ENCODE measurements at regions not wholly inside any gene's neighbourhood (a gene's known extent, or its start where the extent isn't known, plus 50 kb on each side); places are given as distances from the start of the nearest gene placed in this dataset.

- Histone ChIP-seq H3K9me3 (ENCODE audit: control insufficient read depth, low read length) (no peaks in the 10 kb centered on the region), H3K27ac (ENCODE audit: low read length, poor library complexity, severe bottlenecking) (no peak overlapping the region), H3K23ac (ENCODE audit: low read length in 2 of 2) (no peak overlapping the region), H4K8ac (ENCODE audit: low read length) (no peak overlapping the region), H3K4me3 (ENCODE audit: insufficient read depth in 1 of 2, low read depth in 1 of 2, low read length in 2 of 2) (no peak overlapping the region), H3K4me1 (ENCODE audit: control insufficient read depth, insufficient read depth, low read depth, low read length) (no peaks in the 10 kb centered on the region), H2BK12ac (ENCODE audit: low read length in 2 of 2) (no peak overlapping the region), H2BK5ac (ENCODE audit: low read depth, low read length, poor library complexity, severe bottlenecking) (no peak overlapping the region), H3K79me1 (replicated peaks; ENCODE audit: low read length, poor library complexity, severe bottlenecking) (no peaks in the 10 kb centered on the region), H2BK15ac (ENCODE audit: low read depth, poor library complexity, severe bottlenecking) (no peak overlapping the region), H3K4me2 (ENCODE audit: low read length, poor library complexity, severe bottlenecking) (no peak overlapping the region), H3K36me3 (ENCODE audit: control insufficient read depth in 1 of 2, insufficient read depth in 2 of 2, low read depth in 1 of 2, low read length in 2 of 2) (no peaks in the 10 kb centered on the region), H2AK5ac (ENCODE audit: low read length, severe bottlenecking) (no peak overlapping the region), H4K91ac (ENCODE audit: low read length) (no peak overlapping the region), H3K9ac (ENCODE audit: low read length) (no peak overlapping the region), H3K14ac (ENCODE audit: low read length in 2 of 2) (no peak overlapping the region), H3K27me3 (ENCODE audit: control insufficient read depth in 1 of 2, insufficient read depth in 1 of 2, low read length in 2 of 2) (no peaks in the 10 kb centered on the region), H3K18ac (ENCODE audit: low read depth in 1 of 2, low read length in 2 of 2) (no peak overlapping the region), H2BK120ac (ENCODE audit: low read depth, low read length) (no peak overlapping the region), H3K4ac (ENCODE audit: low read depth in 1 of 2, low read length in 2 of 2) (no peak overlapping the region), H2AFZ (ENCODE audit: low read depth, low read length) (no peak overlapping the region)
- DNase-seq: no peak
- 74% methylated on average over 2 of the region's 2 CpGs for WGBS
These were observed 308.2 kb upstream of the SGK1 start for GRCh38 chr6:134626086-134626485.

DNA sequence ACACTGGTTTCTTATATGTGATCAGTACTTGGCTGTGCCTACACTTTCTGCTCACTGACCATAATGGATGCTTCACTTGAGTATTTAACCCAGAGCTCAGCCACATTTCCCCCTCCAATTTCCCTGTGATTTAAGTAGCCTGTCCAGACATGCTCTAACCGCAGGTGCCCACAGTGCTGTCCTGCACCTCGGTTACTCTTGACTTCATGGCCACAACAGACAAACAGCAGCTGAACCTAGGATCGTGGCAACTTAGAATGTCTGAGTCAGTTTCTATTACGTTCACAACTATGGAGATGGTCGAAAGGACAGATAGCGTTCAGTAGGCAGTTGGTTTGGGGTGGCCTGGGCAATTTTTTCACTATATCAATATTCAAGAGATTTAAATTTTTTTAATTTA is 306.9 kb upstream of the SGK1 start:
- H2BK12ac ChIP-seq (ENCODE audit: low read length in 2 of 2): no peak overlapping the region
- no peaks in the 10 kb centered on the region for H3K79me1 ChIP-seq (replicated peaks; ENCODE audit: low read length, poor library complexity, severe bottlenecking)
- no peaks in the 10 kb centered on the region for H3K4me1 ChIP-seq (ENCODE audit: control insufficient read depth, insufficient read depth, low read depth, low read length)
- H3K9ac ChIP-seq (ENCODE audit: low read length): no peak overlapping the region
- H3K4ac ChIP-seq (ENCODE audit: low read depth in 1 of 2, low read length in 2 of 2): no peak overlapping the region
- no peak overlapping the region for H3K27ac ChIP-seq (ENCODE audit: low read length, poor library complexity, severe bottlenecking)
- H2BK120ac ChIP-seq (ENCODE audit: low read depth, low read length): no peak overlapping the region
- no peaks in the 10 kb centered on the region for H3K9me3 ChIP-seq (ENCODE audit: control insufficient read depth, low read length)
- H3K14ac ChIP-seq (ENCODE audit: low read length in 2 of 2): no peak overlapping the region
- H3K23ac ChIP-seq (ENCODE audit: low read length in 2 of 2): no peak overlapping the region
- no peak overlapping the region for H3K4me3 ChIP-seq (ENCODE audit: insufficient read depth in 1 of 2, low read depth in 1 of 2, low read length in 2 of 2)
- no peaks in the 10 kb centered on the region for H3K36me3 ChIP-seq (ENCODE audit: control insufficient read depth in 1 of 2, insufficient read depth in 2 of 2, low read depth in 1 of 2, low read length in 2 of 2)
- no peak overlapping the region for H3K18ac ChIP-seq (ENCODE audit: low read depth in 1 of 2, low read length in 2 of 2)
- H3K27me3 ChIP-seq (ENCODE audit: control insufficient read depth in 1 of 2, insufficient read depth in 1 of 2, low read length in 2 of 2): no peaks in the 10 kb centered on the region
- DNase-seq: no peak
- H2AFZ ChIP-seq (ENCODE audit: low read depth, low read length): no peak overlapping the region
- no peak overlapping the region for H2AK5ac ChIP-seq (ENCODE audit: low read length, severe bottlenecking)
- H2BK5ac ChIP-seq (ENCODE audit: low read depth, low read length, poor library complexity, severe bottlenecking): no peak overlapping the region
- no peak overlapping the region for H3K4me2 ChIP-seq (ENCODE audit: low read length, poor library complexity, severe bottlenecking)
- H4K8ac ChIP-seq (ENCODE audit: low read length): no peak overlapping the region
- WGBS: 96% methylated on average over 3 of the region's 6 CpGs
- H2BK15ac ChIP-seq (ENCODE audit: low read depth, poor library complexity, severe bottlenecking): no peak overlapping the region
- no peak overlapping the region for H4K91ac ChIP-seq (ENCODE audit: low read length)

GRCh38 chr6:134623401-134623800 is 305.5 kb upstream of the SGK1 start:
- Histone ChIP-seq H3K27me3 (ENCODE audit: control insufficient read depth in 1 of 2, insufficient read depth in 1 of 2, low read length in 2 of 2) (no peaks in the 10 kb centered on the region), H4K91ac (ENCODE audit: low read length) (no peak overlapping the region), H2BK120ac (ENCODE audit: low read depth, low read length) (no peak overlapping the region), H2AFZ (ENCODE audit: low read depth, low read length) (no peak overlapping the region), H3K27ac (ENCODE audit: low read length, poor library complexity, severe bottlenecking) (no peak overlapping the region), H3K4ac (ENCODE audit: low read depth in 1 of 2, low read length in 2 of 2) (no peak overlapping the region), H3K4me2 (ENCODE audit: low read length, poor library complexity, severe bottlenecking) (no peak overlapping the region), H3K23ac (ENCODE audit: low read length in 2 of 2) (no peak overlapping the region), H3K18ac (ENCODE audit: low read depth in 1 of 2, low read length in 2 of 2) (no peak overlapping the region), H2BK15ac (ENCODE audit: low read depth, poor library complexity, severe bottlenecking) (no peak overlapping the region), H3K9me3 (ENCODE audit: control insufficient read depth, low read length) (no peaks in the 10 kb centered on the region), H3K79me1 (replicated peaks; ENCODE audit: low read length, poor library complexity, severe bottlenecking) (no peaks in the 10 kb centered on the region), H2BK5ac (ENCODE audit: low read depth, low read length, poor library complexity, severe bottlenecking) (no peak overlapping the region), H3K4me3 (ENCODE audit: insufficient read depth in 1 of 2, low read depth in 1 of 2, low read length in 2 of 2) (no peak overlapping the region), H3K4me1 (ENCODE audit: control insufficient read depth, insufficient read depth, low read depth, low read length) (no peaks in the 10 kb centered on the region), H2AK5ac (ENCODE audit: low read length, severe bottlenecking) (no peak overlapping the region), H3K14ac (ENCODE audit: low read length in 2 of 2) (no peak overlapping the region), H3K9ac (ENCODE audit: low read length) (no peak overlapping the region), H4K8ac (ENCODE audit: low read length) (no peak overlapping the region), H2BK12ac (ENCODE audit: low read length in 2 of 2) (no peak overlapping the region), H3K36me3 (ENCODE audit: control insufficient read depth in 1 of 2, insufficient read depth in 2 of 2, low read depth in 1 of 2, low read length in 2 of 2) (no peaks in the 10 kb centered on the region)
- DNase-seq: no peak
- 96% methylated on average over 5 of the region's 5 CpGs for WGBS

DNA sequence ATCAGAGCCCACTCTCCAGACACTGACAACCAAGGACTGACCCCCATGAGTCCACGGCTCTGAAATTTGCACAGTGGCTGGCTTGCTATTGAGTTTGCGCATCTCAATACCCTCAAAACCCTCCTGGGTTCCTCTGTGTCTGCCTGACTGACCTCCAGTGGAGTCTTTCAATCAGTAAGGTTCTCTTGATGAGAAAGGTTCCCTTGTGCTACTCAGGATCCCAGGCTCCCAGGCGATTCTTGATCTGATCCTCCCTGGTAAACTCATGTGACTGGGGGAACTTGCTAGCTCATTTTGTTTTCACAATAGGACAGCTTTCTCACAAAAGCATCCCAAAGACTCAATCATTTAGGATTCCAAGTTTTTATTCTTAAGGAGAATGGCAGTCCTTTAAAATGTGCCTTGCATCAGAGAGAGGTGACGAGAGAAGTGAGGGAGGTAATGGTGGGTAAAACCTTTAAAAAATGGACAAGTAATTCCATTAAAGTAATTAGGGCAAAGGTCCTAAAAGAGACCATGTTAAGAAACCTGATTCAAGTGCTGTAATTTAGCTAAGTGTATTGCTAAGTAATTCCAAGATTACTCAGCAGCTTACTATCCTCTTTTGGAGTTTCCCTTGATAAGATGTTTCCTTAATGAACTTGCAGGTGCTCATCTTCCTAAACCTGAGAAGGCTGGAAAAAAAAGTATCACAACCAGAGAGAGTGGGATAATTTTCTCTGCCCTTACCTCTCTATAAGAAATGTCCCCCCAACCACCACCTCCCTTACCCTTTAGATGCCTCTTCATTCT is 304.7 kb upstream of the SGK1 start:
- H2BK15ac ChIP-seq (ENCODE audit: low read depth, poor library complexity, severe bottlenecking): no peak overlapping the region
- WGBS: 96% methylated on average over 4 of the region's 4 CpGs
- no peak overlapping the region for H3K18ac ChIP-seq (ENCODE audit: low read depth in 1 of 2, low read length in 2 of 2)
- no peaks in the 10 kb centered on the region for H3K9me3 ChIP-seq (ENCODE audit: control insufficient read depth, low read length)
- no peak overlapping the region for H2AFZ ChIP-seq (ENCODE audit: low read depth, low read length)
- no peak overlapping the region for H2BK120ac ChIP-seq (ENCODE audit: low read depth, low read length)
- no peaks in the 10 kb centered on the region for H3K79me1 ChIP-seq (replicated peaks; ENCODE audit: low read length, poor library complexity, severe bottlenecking)
- H3K4me1 ChIP-seq (ENCODE audit: control insufficient read depth, insufficient read depth, low read depth, low read length): no peaks in the 10 kb centered on the region
- no peak overlapping the region for H3K9ac ChIP-seq (ENCODE audit: low read length)
- H4K91ac ChIP-seq (ENCODE audit: low read length): no peak overlapping the region
- H3K4ac ChIP-seq (ENCODE audit: low read depth in 1 of 2, low read length in 2 of 2): no peak overlapping the region
- H4K8ac ChIP-seq (ENCODE audit: low read length): no peak overlapping the region
- no peak overlapping the region for H3K23ac ChIP-seq (ENCODE audit: low read length in 2 of 2)
- no peak overlapping the region for H2AK5ac ChIP-seq (ENCODE audit: low read length, severe bottlenecking)
- H3K14ac ChIP-seq (ENCODE audit: low read length in 2 of 2): no peak overlapping the region
- no peak overlapping the region for H3K4me2 ChIP-seq (ENCODE audit: low read length, poor library complexity, severe bottlenecking)
- no peak overlapping the region for H3K27ac ChIP-seq (ENCODE audit: low read length, poor library complexity, severe bottlenecking)
- H3K27me3 ChIP-seq (ENCODE audit: control insufficient read depth in 1 of 2, insufficient read depth in 1 of 2, low read length in 2 of 2): peaks cover 0 to 4% of the 10 kb centered on the region in 2 experiments
- H2BK12ac ChIP-seq (ENCODE audit: low read length in 2 of 2): no peak overlapping the region
- H2BK5ac ChIP-seq (ENCODE audit: low read depth, low read length, poor library complexity, severe bottlenecking): no peak overlapping the region
- no peaks in the 10 kb centered on the region for H3K36me3 ChIP-seq (ENCODE audit: control insufficient read depth in 1 of 2, insufficient read depth in 2 of 2, low read depth in 1 of 2, low read length in 2 of 2)
- no peak for DNase-seq
- no peak overlapping the region for H3K4me3 ChIP-seq (ENCODE audit: insufficient read depth in 1 of 2, low read depth in 1 of 2, low read length in 2 of 2)

All from mesenchymal stem cell (in vitro differentiated cells and primary cell).